ENCODE measurements at regions not wholly inside any gene's neighbourhood (a gene's known extent, or its start where the extent isn't known, plus 50 kb on each side); places are given as distances from the start of the nearest gene placed in this dataset.

GRCh38 chr5:117863586-117864296, 1124.6 kb downstream of the DTWD2 start:
- no peak for TF ChIP-seq CTCF (IDR thresholded peaks at IDR 0.05; ENCODE audit: low read depth, low read length)
- H3K4me3 ChIP-seq (replicated peaks in 1 of 2; ENCODE audit: low read depth in 2 of 2, low read length in 2 of 2): no peak overlapping the region
- DNase-seq (ENCODE audit: low read depth in 2 of 2): no peak

GRCh38 chr5:117860550-117860949, 1127.8 kb downstream of the DTWD2 start:
- TF ChIP-seq CTCF (IDR thresholded peaks at IDR 0.05; ENCODE audit: low read depth, low read length): no peak
- no peak for DNase-seq (ENCODE audit: low read depth in 2 of 2)
- no peak overlapping the region for H3K4me3 ChIP-seq (replicated peaks in 1 of 2; ENCODE audit: low read depth in 2 of 2, low read length in 2 of 2)

GRCh38 chr5:117859176-117859575, 1129.2 kb downstream of the DTWD2 start:
- no peak overlapping the region for H3K4me3 ChIP-seq (replicated peaks in 1 of 2; ENCODE audit: low read depth in 2 of 2, low read length in 2 of 2)
- TF ChIP-seq CTCF (IDR thresholded peaks at IDR 0.05; ENCODE audit: low read depth, low read length): no peak
- no peak for DNase-seq (ENCODE audit: low read depth in 2 of 2)

- no peak for DNase-seq (ENCODE audit: low read depth in 2 of 2)
- TF ChIP-seq CTCF (IDR thresholded peaks at IDR 0.05; ENCODE audit: low read depth, low read length): no peak
- no peak overlapping the region for H3K4me3 ChIP-seq (replicated peaks in 1 of 2; ENCODE audit: low read depth in 2 of 2, low read length in 2 of 2)
Observed at GRCh38 chr5:117856713-117857112, 1131.6 kb downstream of the DTWD2 start.

GRCh38 chr5:117837786-117838185, 1150.6 kb downstream of the DTWD2 start:
- DNase-seq (ENCODE audit: low read depth in 2 of 2): no peak
- H3K4me3 ChIP-seq (replicated peaks in 1 of 2; ENCODE audit: low read depth in 2 of 2, low read length in 2 of 2): no peak overlapping the region
- no peak for TF ChIP-seq CTCF (IDR thresholded peaks at IDR 0.05; ENCODE audit: low read depth, low read length)

GRCh38 chr5:117833691-117834090, 1154.7 kb downstream of the DTWD2 start:
- TF ChIP-seq CTCF (IDR thresholded peaks at IDR 0.05; ENCODE audit: low read depth, low read length): no peak
- DNase-seq (ENCODE audit: low read depth in 2 of 2): no peak
- no peak overlapping the region for H3K4me3 ChIP-seq (replicated peaks in 1 of 2; ENCODE audit: low read depth in 2 of 2, low read length in 2 of 2)

- no peak for TF ChIP-seq CTCF (IDR thresholded peaks at IDR 0.05; ENCODE audit: low read depth, low read length)
- H3K4me3 ChIP-seq (replicated peaks in 1 of 2; ENCODE audit: low read depth in 2 of 2, low read length in 2 of 2): no peak overlapping the region
- DNase-seq (ENCODE audit: low read depth in 2 of 2): no peak
Observed at GRCh38 chr5:117829646-117830045, 1158.7 kb downstream of the DTWD2 start.
